Osteoblast (primary cell): ENCODE measurements at regions not wholly inside any gene's neighbourhood (a gene's known extent, or its start where the extent isn't known, plus 50 kb on each side); places are given as distances from the start of the nearest gene placed in this dataset.

ENCODE experiments used
- DNase-seq: peaks from one replicate; pipeline ENCODE4 v3.0.0; 2011; ENCODE audit warnings: low spot score, mixed read lengths; ENCODE audit not compliant: insufficient read length; ENCODE audit errors: missing footprints
- H2AFZ ChIP-seq: 2 replicates; pipeline ENCODE4 v1.6.0; 2011; ENCODE audit warnings: mild to moderate bottlenecking, low read length
- H3K27ac ChIP-seq: 2 replicates; pipeline ENCODE4 v1.5.1; 2011; ENCODE audit warnings: mild to moderate bottlenecking, low read depth, low read length, moderate library complexity
- H3K27me3 ChIP-seq: 2 replicates; pipeline ENCODE4 v1.6.0; 2012; ENCODE audit warnings: mild to moderate bottlenecking, control low read depth, inconsistent platforms, low read length, moderate library complexity; ENCODE audit not compliant: insufficient read depth
- H3K36me3 ChIP-seq: 2 replicates; pipeline ENCODE4 v1.5.1; 2011; ENCODE audit warnings: mild to moderate bottlenecking, low read length, control low read depth, moderate library complexity; ENCODE audit not compliant: insufficient read depth
- H3K4me1 ChIP-seq: 2 replicates; pipeline ENCODE4 v1.5.1; 2011; ENCODE audit warnings: mild to moderate bottlenecking, low read length, control low read depth, moderate library complexity; ENCODE audit not compliant: insufficient read depth
- H3K4me2 ChIP-seq: 2 replicates; pipeline ENCODE4 v1.6.0; 2011; ENCODE audit warnings: mild to moderate bottlenecking, low read length; ENCODE audit not compliant: insufficient read depth
- H3K4me3 ChIP-seq: fragments of 200-600 bp; sonication (generic); 3 replicates; pipeline ENCODE4 v1.5.1; 2012; ENCODE audit warnings: mild to moderate bottlenecking, low read length, inconsistent platforms; ENCODE audit not compliant: insufficient read depth
- H3K79me2 ChIP-seq: 2 replicates; pipeline ENCODE4 v1.6.0; 2012; ENCODE audit warnings: mild to moderate bottlenecking, low read length, control low read depth, inconsistent platforms; ENCODE audit not compliant: insufficient read depth
- H3K9me3 ChIP-seq: 2 replicates; pipeline ENCODE4 v1.5.1; 2011; ENCODE audit warnings: low read depth, low read length, control low read depth
- H4K20me1 ChIP-seq: 2 replicates; pipeline ENCODE4 v1.6.0; 2012; ENCODE audit warnings: mild to moderate bottlenecking, low read length, control low read depth; ENCODE audit not compliant: insufficient read depth
- CTCF ChIP-seq: IDR thresholded peaks from 2 replicates; pipeline ENCODE4 v1.5.1; 2011; ENCODE audit warnings: mild to moderate bottlenecking, low read depth, low read length, moderate library complexity; ENCODE audit errors: extremely low read depth

DNA sequence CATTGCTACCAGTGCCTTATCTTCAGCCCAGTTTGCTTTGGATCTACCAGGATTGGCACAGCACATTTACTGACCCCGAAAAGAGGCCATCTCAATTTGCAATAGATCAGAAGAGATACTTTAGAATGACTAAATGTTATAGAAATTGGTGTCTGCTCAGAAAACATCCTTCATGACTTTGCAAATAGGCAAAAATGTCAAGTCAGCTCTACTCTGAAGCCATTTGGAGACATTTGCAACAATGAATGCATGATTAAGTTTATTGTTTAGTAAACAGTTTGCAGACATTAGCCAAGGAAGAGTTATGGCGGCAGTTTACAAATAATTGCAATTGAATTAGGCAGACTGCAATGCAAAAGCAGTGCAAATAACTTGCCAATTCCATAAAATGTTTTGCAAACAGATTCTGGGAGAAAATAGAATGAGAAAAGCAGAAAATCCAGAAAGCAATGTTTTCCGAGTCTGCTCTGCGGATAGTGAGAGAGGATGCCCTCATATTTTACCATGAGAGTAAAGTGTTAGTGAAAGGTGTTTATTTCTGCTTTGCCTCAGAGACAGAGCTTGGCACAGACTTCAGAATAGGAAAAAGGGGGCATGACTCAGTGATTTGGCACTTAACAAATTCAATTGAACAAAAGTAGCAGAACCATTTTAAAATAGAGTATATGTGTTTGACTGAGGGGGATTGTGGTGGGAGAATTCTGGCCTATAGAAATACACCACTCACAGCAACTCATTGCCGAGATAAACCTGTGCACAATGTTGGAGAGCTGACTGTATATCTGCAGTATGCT lies 334.9 kb upstream of the NR2F2 start:
- H3K27me3 ChIP-seq: no peaks in the 10 kb centered on the region
- H3K4me1 ChIP-seq: no peaks in the 10 kb centered on the region
- H2AFZ ChIP-seq: no peak overlapping the region
- H3K4me3 ChIP-seq: no peak overlapping the region
- no peak overlapping the region for H3K27ac ChIP-seq
- H3K4me2 ChIP-seq: no peak overlapping the region
- no peak for DNase-seq
- H3K9me3 ChIP-seq: no peaks in the 10 kb centered on the region
- no peaks in the 10 kb centered on the region for H4K20me1 ChIP-seq
- H3K36me3 ChIP-seq: no peaks in the 10 kb centered on the region
- TF ChIP-seq CTCF: no peak
- no peaks in the 10 kb centered on the region for H3K79me2 ChIP-seq

GRCh38 chr15:95996494-95996893 lies 334.0 kb upstream of the NR2F2 start:
- H3K27ac ChIP-seq: no peak overlapping the region
- no peaks in the 10 kb centered on the region for H3K79me2 ChIP-seq
- no peak for DNase-seq
- no peaks in the 10 kb centered on the region for H3K36me3 ChIP-seq
- no peak overlapping the region for H3K4me3 ChIP-seq
- no peaks in the 10 kb centered on the region for H4K20me1 ChIP-seq
- no peaks in the 10 kb centered on the region for H3K4me1 ChIP-seq
- no peaks in the 10 kb centered on the region for H3K9me3 ChIP-seq
- no peaks in the 10 kb centered on the region for H3K27me3 ChIP-seq
- H2AFZ ChIP-seq: no peak overlapping the region
- no peak for TF ChIP-seq CTCF
- no peak overlapping the region for H3K4me2 ChIP-seq

- Histone ChIP-seq H3K4me3 (no peak overlapping the region), H4K20me1 (no peaks in the 10 kb centered on the region), H2AFZ (no peak overlapping the region), H3K27ac (no peak overlapping the region), H3K27me3 (no peaks in the 10 kb centered on the region), H3K9me3 (no peaks in the 10 kb centered on the region), H3K79me2 (no peaks in the 10 kb centered on the region), H3K4me2 (no peak overlapping the region), H3K36me3 (no peaks in the 10 kb centered on the region), H3K4me1 (no peaks in the 10 kb centered on the region)
- no peak for TF ChIP-seq CTCF
- DNase-seq: no peak
Measured at GRCh38 chr15:95998935-95999334, 331.6 kb upstream of the NR2F2 start.

DNA sequence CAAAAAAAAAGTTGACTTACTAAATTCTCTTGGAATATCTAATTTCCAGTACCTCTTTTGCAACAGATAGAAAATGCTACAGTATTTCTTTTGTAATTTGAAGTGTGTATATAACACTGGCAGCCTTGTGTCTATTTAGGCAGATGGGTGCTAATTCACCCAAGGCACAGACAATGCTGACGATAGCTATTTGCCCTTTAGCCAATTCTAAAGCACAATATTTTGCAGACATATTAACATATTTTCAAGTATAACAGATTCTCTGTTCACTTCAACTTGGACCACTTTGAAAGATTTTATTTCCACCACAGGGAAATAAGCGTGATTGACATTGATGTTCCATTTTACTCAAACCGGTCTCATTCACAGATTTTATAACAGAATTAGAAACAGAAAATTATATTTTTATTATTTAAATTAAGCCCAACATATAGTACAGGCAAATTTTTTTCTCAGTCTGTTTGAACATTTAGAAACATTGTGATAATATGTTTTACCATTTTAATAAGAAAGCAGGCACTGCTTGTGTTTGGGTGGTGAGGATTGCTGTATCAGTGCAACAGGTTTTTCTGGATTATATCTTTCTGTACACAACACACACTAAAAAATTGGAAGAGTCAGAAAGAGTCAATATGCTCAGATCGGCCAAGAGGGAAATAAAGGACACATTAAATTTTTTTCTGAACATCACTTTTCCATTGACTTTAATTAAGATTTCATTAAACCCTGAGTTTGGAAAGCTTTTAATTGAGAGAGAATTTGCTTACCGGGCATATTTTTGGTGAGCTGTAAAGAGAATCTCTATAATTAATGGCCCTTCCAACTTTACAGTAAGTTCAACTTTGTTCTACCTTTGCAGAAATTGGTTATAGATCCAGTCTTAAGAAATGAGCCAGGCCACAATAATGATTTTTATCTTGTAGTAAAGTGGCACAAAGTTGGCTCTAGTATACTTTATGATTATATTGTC lies 327.3 kb upstream of the NR2F2 start:
- TF ChIP-seq CTCF: no peak
- Histone ChIP-seq H3K79me2 (no peaks in the 10 kb centered on the region), H3K27me3 (no peaks in the 10 kb centered on the region), H4K20me1 (no peaks in the 10 kb centered on the region), H3K9me3 (no peaks in the 10 kb centered on the region), H3K4me3 (no peak overlapping the region), H3K27ac (no peak overlapping the region), H3K4me1 (no peaks in the 10 kb centered on the region), H2AFZ (no peak overlapping the region), H3K4me2 (no peak overlapping the region), H3K36me3 (no peaks in the 10 kb centered on the region)
- DNase-seq: no peak
